ENCODE measurements at regions not wholly inside any gene's neighbourhood (a gene's known extent, or its start where the extent isn't known, plus 50 kb on each side); places are given as distances from the start of the nearest gene placed in this dataset.

- TF ChIP-seq CTCF (conservative IDR thresholded peaks at IDR 0.05; ENCODE audit: low read depth, low read length) = no peak
- no peak for TF ChIP-seq CEBPB (IDR thresholded peaks at IDR 0.05; ENCODE audit: low read depth, low read length)
- TF ChIP-seq FOS (IDR thresholded peaks at IDR 0.05; ENCODE audit: low read depth, low read length) = no peak
- no peak for TF ChIP-seq POLR2A (IDR thresholded peaks at IDR 0.05; ENCODE audit: low read depth, low read length)
- TF ChIP-seq SMC3 (IDR thresholded peaks at IDR 0.05; ENCODE audit: low read depth, low read length) = no peak
- no peak for TF ChIP-seq MAFK (IDR thresholded peaks at IDR 0.05; ENCODE audit: low read depth, low read length)
- TF ChIP-seq USF2 (IDR thresholded peaks at IDR 0.05; ENCODE audit: low read depth, low read length) = no peak
- no peak for TF ChIP-seq RFX5 (IDR thresholded peaks at IDR 0.05; ENCODE audit: low read depth, low read length)
Measured at GRCh38 chr4:116665716-116666115, 419.7 kb downstream of the TRAM1L1 start.

Data from IMR-90 (cell line).